ENCODE measurements at regions not wholly inside any gene's neighbourhood (a gene's known extent, or its start where the extent isn't known, plus 50 kb on each side); places are given as distances from the start of the nearest gene placed in this dataset.

- ChIA-PET CTCF (no interaction called here), POLR2A (ENCODE audit: low non-redundant PET) (no interaction called here)
- Histone ChIP-seq H3K4me3 (ENCODE audit: low read depth, low read length, poor library complexity, severe bottlenecking) (no peak overlapping the region), H3K27me3 (replicated peaks; ENCODE audit: insufficient read depth, low read depth, low read length, poor library complexity) (no peaks in the 10 kb centered on the region), H3K27ac (ENCODE audit: low read depth, low read length, poor library complexity, severe bottlenecking) (no peak overlapping the region), H3K4me1 (ENCODE audit: insufficient read depth, low read length, poor library complexity, severe bottlenecking) (no peaks in the 10 kb centered on the region), H3K9me3 (ENCODE audit: low read depth, low read length, poor library complexity, severe bottlenecking) (no peaks in the 10 kb centered on the region), H3K36me3 (ENCODE audit: insufficient read depth, low read length, poor library complexity, severe bottlenecking) (no peaks in the 10 kb centered on the region)
- TF ChIP-seq EZH2 (IDR thresholded peaks at IDR 0.05; ENCODE audit: borderline replicate concordance, low read depth, low read length, poor library complexity, severe bottlenecking) (no peak), CTCF (conservative IDR thresholded peaks at IDR 0.05; ENCODE audit: low read depth, low read length) (no peak)
- intact Hi-C loops (cut with micrococcal nuclease; ENCODE audit: unreplicated experiment): no loop called here
- no peak for DNase-seq (ENCODE audit: low spot score)
- no TSS peak for BruUV-seq (replicated peaks)
Measured at GRCh38 chr11:19375440-19375839, 134.7 kb upstream of the E2F8 start.

- Histone ChIP-seq H3K9me3 (ENCODE audit: low read depth, low read length, poor library complexity, severe bottlenecking) (no peaks in the 10 kb centered on the region), H3K4me3 (ENCODE audit: low read depth, low read length, poor library complexity, severe bottlenecking) (no peak overlapping the region), H3K27ac (ENCODE audit: low read depth, low read length, poor library complexity, severe bottlenecking) (no peak overlapping the region), H3K27me3 (replicated peaks; ENCODE audit: insufficient read depth, low read depth, low read length, poor library complexity) (no peaks in the 10 kb centered on the region), H3K36me3 (ENCODE audit: insufficient read depth, low read length, poor library complexity, severe bottlenecking) (no peaks in the 10 kb centered on the region), H3K4me1 (ENCODE audit: insufficient read depth, low read length, poor library complexity, severe bottlenecking) (no peaks in the 10 kb centered on the region)
- DNase-seq (ENCODE audit: low spot score): peak; percentile 51
- intact Hi-C loops (cut with micrococcal nuclease; ENCODE audit: unreplicated experiment): no loop called here
- BruUV-seq (replicated peaks): no TSS peak
- CTCF ChIA-PET: no interaction called here
- no peak for TF ChIP-seq EZH2 (IDR thresholded peaks at IDR 0.05; ENCODE audit: borderline replicate concordance, low read depth, low read length, poor library complexity, severe bottlenecking)
- no peak for TF ChIP-seq CTCF (conservative IDR thresholded peaks at IDR 0.05; ENCODE audit: low read depth, low read length)
- POLR2A ChIA-PET (ENCODE audit: low non-redundant PET): no interaction called here
Measured at GRCh38 chr11:19374151-19374569, 133.4 kb upstream of the E2F8 start.

GRCh38 chr11:19372381-19372780 lies 131.6 kb upstream of the E2F8 start:
- no TSS peak for BruUV-seq (replicated peaks)
- no peak for TF ChIP-seq CTCF (conservative IDR thresholded peaks at IDR 0.05; ENCODE audit: low read depth, low read length)
- TF ChIP-seq EZH2 (IDR thresholded peaks at IDR 0.05; ENCODE audit: borderline replicate concordance, low read depth, low read length, poor library complexity, severe bottlenecking): no peak
- DNase-seq (ENCODE audit: low spot score): no peak
- H3K9me3 ChIP-seq (ENCODE audit: low read depth, low read length, poor library complexity, severe bottlenecking): no peaks in the 10 kb centered on the region
- H3K27me3 ChIP-seq (replicated peaks; ENCODE audit: insufficient read depth, low read depth, low read length, poor library complexity): no peaks in the 10 kb centered on the region
- no peaks in the 10 kb centered on the region for H3K4me1 ChIP-seq (ENCODE audit: insufficient read depth, low read length, poor library complexity, severe bottlenecking)
- no peak overlapping the region for H3K4me3 ChIP-seq (ENCODE audit: low read depth, low read length, poor library complexity, severe bottlenecking)
- ChIA-PET CTCF (no interaction called here), POLR2A (ENCODE audit: low non-redundant PET) (no interaction called here)
- no peak overlapping the region for H3K27ac ChIP-seq (ENCODE audit: low read depth, low read length, poor library complexity, severe bottlenecking)
- no peaks in the 10 kb centered on the region for H3K36me3 ChIP-seq (ENCODE audit: insufficient read depth, low read length, poor library complexity, severe bottlenecking)
- intact Hi-C loops (cut with micrococcal nuclease; ENCODE audit: unreplicated experiment): no loop called here

All from A673 (cell line).